ENCODE measurements at regions not wholly inside any gene's neighbourhood (a gene's known extent, or its start where the extent isn't known, plus 50 kb on each side); places are given as distances from the start of the nearest gene placed in this dataset.

DNA sequence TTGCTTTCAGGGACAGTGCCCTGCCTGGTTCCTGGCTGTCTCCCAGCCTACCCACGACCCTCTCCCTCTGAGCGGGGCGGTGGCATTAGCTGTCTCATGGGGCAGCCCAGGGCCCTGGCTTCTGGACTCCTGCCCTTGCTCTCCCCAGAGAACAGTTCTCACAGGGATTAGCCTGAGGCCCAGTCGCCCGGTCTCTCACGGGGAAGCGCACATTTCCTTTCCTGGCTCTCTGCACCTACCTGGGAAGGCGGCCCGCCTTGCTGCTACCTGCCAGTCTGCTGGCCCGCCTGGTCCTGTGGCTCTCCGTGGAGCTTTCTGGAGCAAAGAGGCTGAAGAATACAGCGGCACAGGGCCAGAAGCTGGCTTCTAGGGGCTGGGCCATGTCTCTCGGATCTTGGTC, 128.4 kb downstream of the FHDC1 start:
- intact Hi-C loops (cut with micrococcal nuclease; ENCODE audit: unreplicated experiment): no loop called here
- no peaks in the 10 kb centered on the region for H3K9me3 ChIP-seq
- Mint-ChIP-seq H3K27me3 (ENCODE audit: insufficient read depth, unreplicated experiment) (no peaks in the 10 kb centered on the region), H3K36me3 (ENCODE audit: insufficient read depth, unreplicated experiment) (no peaks in the 10 kb centered on the region), H3K4me1 (ENCODE audit: low read depth, unreplicated experiment) (peaks cover 20% of the 10 kb centered on the region), H3K27ac (ENCODE audit: unreplicated experiment) (no peak overlapping the region), H3K9me3 (ENCODE audit: unreplicated experiment) (no peaks in the 10 kb centered on the region), H3K4me3 (ENCODE audit: unreplicated experiment) (no peak overlapping the region)
- no peak for DNase-seq
- no peaks in the 10 kb centered on the region for H3K27me3 ChIP-seq (replicated peaks; ENCODE audit: control insufficient read depth, insufficient read depth, low read length)
- H3K4me3 ChIP-seq (ENCODE audit: low read depth, low read length): no peak overlapping the region
- TF ChIP-seq, protein P1, sequence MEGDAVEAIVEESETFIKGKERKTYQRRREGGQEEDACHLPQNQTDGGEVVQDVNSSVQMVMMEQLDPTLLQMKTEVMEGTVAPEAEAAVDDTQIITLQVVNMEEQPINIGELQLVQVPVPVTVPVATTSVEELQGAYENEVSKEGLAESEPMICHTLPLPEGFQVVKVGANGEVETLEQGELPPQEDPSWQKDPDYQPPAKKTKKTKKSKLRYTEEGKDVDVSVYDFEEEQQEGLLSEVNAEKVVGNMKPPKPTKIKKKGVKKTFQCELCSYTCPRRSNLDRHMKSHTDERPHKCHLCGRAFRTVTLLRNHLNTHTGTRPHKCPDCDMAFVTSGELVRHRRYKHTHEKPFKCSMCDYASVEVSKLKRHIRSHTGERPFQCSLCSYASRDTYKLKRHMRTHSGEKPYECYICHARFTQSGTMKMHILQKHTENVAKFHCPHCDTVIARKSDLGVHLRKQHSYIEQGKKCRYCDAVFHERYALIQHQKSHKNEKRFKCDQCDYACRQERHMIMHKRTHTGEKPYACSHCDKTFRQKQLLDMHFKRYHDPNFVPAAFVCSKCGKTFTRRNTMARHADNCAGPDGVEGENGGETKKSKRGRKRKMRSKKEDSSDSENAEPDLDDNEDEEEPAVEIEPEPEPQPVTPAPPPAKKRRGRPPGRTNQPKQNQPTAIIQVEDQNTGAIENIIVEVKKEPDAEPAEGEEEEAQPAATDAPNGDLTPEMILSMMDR (IDR thresholded peaks at IDR 0.05; ENCODE audit: insufficient read depth in 1 of 2, low read depth in 1 of 2, low read length in 1 of 2, severe bottlenecking in 1 of 2, unreplicated experiment in 1 of 2): no peak
- peaks cover 38% of the 10 kb centered on the region for H3K4me1 ChIP-seq
- ChIA-PET CTCF (no interaction called here), POLR2A (interaction anchor here (0.5 kb wide), 1 partner anchor 8 kb away, joined by 5 read pairs; no protein-coding TSS in a partner anchor)
- no peaks in the 10 kb centered on the region for H3K36me3 ChIP-seq (ENCODE audit: control insufficient read depth, insufficient read depth, low read length)
- no TSS peak for BruUV-seq (replicated peaks)

DNA sequence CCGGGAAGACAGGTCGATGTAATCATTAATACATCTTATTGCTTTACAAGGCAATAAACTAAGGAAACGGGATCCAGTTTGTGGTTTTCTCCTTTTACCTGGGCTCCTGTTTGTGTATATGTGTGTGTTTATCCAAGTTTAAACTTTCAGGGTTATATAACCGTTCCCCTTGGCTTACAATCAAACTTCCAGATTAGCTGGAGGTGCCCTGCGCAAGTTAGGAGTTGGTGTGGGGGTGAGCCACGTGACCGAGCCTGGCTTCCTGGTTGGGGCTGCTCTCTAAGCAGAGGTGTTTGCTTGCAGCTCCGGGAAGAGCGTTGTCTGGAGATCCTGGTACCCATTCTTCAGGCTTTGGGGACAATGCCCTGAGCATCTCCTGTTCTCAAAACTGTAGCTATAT, 129.2 kb downstream of the FHDC1 start:
- no TSS peak for BruUV-seq (replicated peaks)
- H3K4me1 Mint-ChIP-seq (ENCODE audit: low read depth, unreplicated experiment): peaks cover 20% of the 10 kb centered on the region

DNA sequence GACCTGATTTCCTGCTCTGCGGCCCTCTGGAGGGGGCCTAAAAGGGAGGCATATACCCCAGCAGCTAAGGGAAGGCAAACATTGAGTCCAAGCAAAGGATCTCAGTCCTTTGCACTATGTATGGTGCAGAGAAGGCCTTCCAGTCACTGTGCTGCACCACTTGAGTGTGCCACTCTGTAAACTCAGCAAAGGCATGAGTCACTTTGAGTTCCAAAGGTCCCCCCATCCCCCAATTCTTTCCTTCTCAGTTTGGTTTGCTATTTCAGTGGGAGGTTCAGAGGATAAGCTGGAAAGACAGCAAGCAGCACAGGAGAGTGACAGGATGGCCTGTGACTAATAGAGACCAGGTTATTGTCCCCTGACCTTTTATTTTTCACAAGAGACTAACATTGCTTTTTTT, 131.3 kb downstream of the FHDC1 start:
- TF ChIP-seq, protein P1 (IDR thresholded peaks at IDR 0.05; ENCODE audit: insufficient read depth in 1 of 2, low read depth in 1 of 2, low read length in 1 of 2, severe bottlenecking in 1 of 2, unreplicated experiment in 1 of 2): no peak
- Mint-ChIP-seq H3K4me1 (ENCODE audit: low read depth, unreplicated experiment) (peaks cover 20% of the 10 kb centered on the region), H3K9me3 (ENCODE audit: unreplicated experiment) (peaks cover 14% of the 10 kb centered on the region), H3K27ac (ENCODE audit: unreplicated experiment) (peak overlapping the region; percentile 88), H3K4me3 (ENCODE audit: unreplicated experiment) (no peak overlapping the region), H3K27me3 (ENCODE audit: insufficient read depth, unreplicated experiment) (no peaks in the 10 kb centered on the region), H3K36me3 (ENCODE audit: insufficient read depth, unreplicated experiment) (no peaks in the 10 kb centered on the region)
- ChIA-PET POLR2A (no interaction called here), CTCF (interaction anchor here (0.9 to 1.0 kb wide), 2 partner anchors 16 to 60 kb away, joined by 5 read pairs; no protein-coding TSS in a partner anchor)
- no peaks in the 10 kb centered on the region for H3K27me3 ChIP-seq (replicated peaks; ENCODE audit: control insufficient read depth, insufficient read depth, low read length)
- no peaks in the 10 kb centered on the region for H3K36me3 ChIP-seq (ENCODE audit: control insufficient read depth, insufficient read depth, low read length)
- DNase-seq: peak; percentile 73 to 74
- H3K9me3 ChIP-seq: no peaks in the 10 kb centered on the region
- intact Hi-C loops (cut with micrococcal nuclease; ENCODE audit: unreplicated experiment): loop anchor here (1.0 to 5.0 kb wide), 3 partner anchors 16 to 130 kb away; partner anchors contain the start of gene FHDC1
- H3K4me1 ChIP-seq: peaks cover 38% of the 10 kb centered on the region
- BruUV-seq (replicated peaks): no TSS peak
- no peak overlapping the region for H3K4me3 ChIP-seq (ENCODE audit: low read depth, low read length)

More for the DNA sequence above, 129.2 kb downstream of the FHDC1 start:
- intact Hi-C loops (cut with micrococcal nuclease; ENCODE audit: unreplicated experiment): loop anchor here (5.0 kb wide), 1 partner anchor 128 kb away; the partner anchor contains the start of gene FHDC1
- DNase-seq: no peak
- ChIA-PET CTCF (interaction anchor here (1.0 kb wide), 1 partner anchor 62 kb away, joined by 3 read pairs; no protein-coding TSS in a partner anchor), POLR2A (no interaction called here)
- Mint-ChIP-seq H3K36me3 (ENCODE audit: insufficient read depth, unreplicated experiment) (no peaks in the 10 kb centered on the region), H3K27me3 (ENCODE audit: insufficient read depth, unreplicated experiment) (no peaks in the 10 kb centered on the region), H3K4me3 (ENCODE audit: unreplicated experiment) (no peak overlapping the region), H3K27ac (ENCODE audit: unreplicated experiment) (no peak overlapping the region), H3K9me3 (ENCODE audit: unreplicated experiment) (peaks cover under 1% of the 10 kb centered on the region)
- Histone ChIP-seq H3K4me1 (peaks cover 38% of the 10 kb centered on the region), H3K36me3 (ENCODE audit: control insufficient read depth, insufficient read depth, low read length) (no peaks in the 10 kb centered on the region), H3K27me3 (replicated peaks; ENCODE audit: control insufficient read depth, insufficient read depth, low read length) (no peaks in the 10 kb centered on the region), H3K9me3 (no peaks in the 10 kb centered on the region), H3K4me3 (ENCODE audit: low read depth, low read length) (no peak overlapping the region)
- TF ChIP-seq, protein P1 (IDR thresholded peaks at IDR 0.05; ENCODE audit: insufficient read depth in 1 of 2, low read depth in 1 of 2, low read length in 1 of 2, severe bottlenecking in 1 of 2, unreplicated experiment in 1 of 2): no peak

Measured in Caco-2 (cell line).